Neural progenitor cell (in vitro differentiated cells): ENCODE measurements at regions not wholly inside any gene's neighbourhood (a gene's known extent, or its start where the extent isn't known, plus 50 kb on each side); places are given as distances from the start of the nearest gene placed in this dataset.

Source experiments
- DNase-seq: peaks from one replicate; pipeline ENCODE4 v3.0.0-alpha.2; 2016; ENCODE audit warnings: low spot score
- H2AFZ ChIP-seq: fragments of 200-600 bp; sonication (generic); replicated peaks from 2 replicates; pipeline ENCODE4 v1.6.1; 2016; ENCODE audit warnings: antibody characterized with exemption
- H3F3A ChIP-seq: fragments of 200-600 bp; sonication (generic); 2 replicates; pipeline ENCODE4 v1.6.1; 2016; ENCODE audit warnings: antibody characterized with exemption, low read depth
- H3K27ac ChIP-seq: fragments of 200-600 bp; sonication (generic); 2 replicates; pipeline ENCODE4 v1.5.1; 2016; ENCODE audit warnings: mild to moderate bottlenecking
- H3K27me3 ChIP-seq: fragments of 200-600 bp; sonication (generic); 2 replicates; pipeline ENCODE4 v1.6.1; 2016; ENCODE audit warnings: mild to moderate bottlenecking, moderate library complexity
- H3K36me3 ChIP-seq: fragments of 200-600 bp; sonication (generic); 2 replicates; pipeline ENCODE4 v1.5.1; 2016
- H3K4me1 ChIP-seq: fragments of 200-600 bp; sonication (generic); 2 replicates; pipeline ENCODE4 v1.6.1; 2016; ENCODE audit warnings: mixed run types
- H3K4me2 ChIP-seq: fragments of 200-600 bp; sonication (generic); 2 replicates; pipeline ENCODE4 v1.6.1; 2016
- H3K4me3 ChIP-seq: fragments of 200-600 bp; sonication (generic); 2 replicates; pipeline ENCODE4 v1.5.1; 2016
- H3K79me2 ChIP-seq: fragments of 200-600 bp; sonication (generic); 2 replicates; pipeline ENCODE4 v1.6.1; 2016; ENCODE audit warnings: low read depth
- H3K9ac ChIP-seq: fragments of 200-600 bp; sonication (generic); 2 replicates; pipeline ENCODE4 v1.6.1; 2016
- H3K9me3 ChIP-seq: fragments of 200-600 bp; sonication (generic); 2 replicates; pipeline ENCODE4 v1.5.1; 2016; ENCODE audit warnings: low read depth
- H4K20me1 ChIP-seq: fragments of 200-600 bp; sonication (generic); 2 replicates; pipeline ENCODE4 v1.6.1; 2016; ENCODE audit warnings: low read depth
- H3K27ac Mint-ChIP-seq: 3 replicates; pipeline ENCODE4 v1.8.0; 2021; ENCODE audit warnings: mixed read lengths
- H3K27me3 Mint-ChIP-seq: 2 replicates; pipeline ENCODE4 v1.8.0; 2022; ENCODE audit warnings: low read depth, mild to moderate bottlenecking, inconsistent platforms, moderate library complexity, mixed read lengths; ENCODE audit not compliant: insufficient read depth
- H3K36me3 Mint-ChIP-seq: 3 replicates; pipeline ENCODE4 v1.8.0; 2021; ENCODE audit warnings: mixed read lengths
- H3K4me1 Mint-ChIP-seq: 3 replicates; pipeline ENCODE4 v1.8.0; 2021; ENCODE audit warnings: mixed read lengths
- H3K4me3 Mint-ChIP-seq: 3 replicates; pipeline ENCODE4 v1.8.0; 2021; ENCODE audit warnings: mild to moderate bottlenecking, moderate library complexity, mixed read lengths
- H3K9me3 Mint-ChIP-seq: 3 replicates; pipeline ENCODE4 v1.8.0; 2020; ENCODE audit warnings: mixed read lengths
- CTCF ChIP-seq: fragments of 200-600 bp; sonication (generic); IDR thresholded peaks from 2 replicates; pipeline ENCODE4 v1.5.1; 2017; ENCODE audit warnings: antibody characterized with exemption, mild to moderate bottlenecking
- EZH2 ChIP-seq: fragments of 200-600 bp; sonication (generic); IDR thresholded peaks from 2 replicates; pipeline ENCODE4 v1.6.1; 2017; ENCODE audit warnings: antibody characterized with exemption, mild to moderate bottlenecking, moderate library complexity
- EZH2phosphoT487 ChIP-seq: fragments of 200-600 bp; sonication (generic); IDR thresholded peaks from 2 replicates; pipeline ENCODE4 v1.6.1; 2017; ENCODE audit warnings: antibody characterized with exemption

- Histone ChIP-seq H3K4me3 (no peak overlapping the region), H3K4me2 (no peak overlapping the region), H3F3A (no peaks in the 10 kb centered on the region), H3K36me3 (no peaks in the 10 kb centered on the region), H2AFZ (no peak overlapping the region), H3K27ac (no peak overlapping the region), H4K20me1 (no peaks in the 10 kb centered on the region), H3K9me3 (no peaks in the 10 kb centered on the region), H3K4me1 (peaks cover 3% of the 10 kb centered on the region), H3K79me2 (no peaks in the 10 kb centered on the region), H3K9ac (no peak overlapping the region), H3K27me3 (no peaks in the 10 kb centered on the region)
- Mint-ChIP-seq H3K4me3 (no peak overlapping the region), H3K36me3 (no peaks in the 10 kb centered on the region), H3K27me3 (peaks cover 2% of the 10 kb centered on the region), H3K9me3 (peaks cover 5% of the 10 kb centered on the region), H3K4me1 (no peaks in the 10 kb centered on the region), H3K27ac (no peak overlapping the region)
- no peak for TF ChIP-seq EZH2phosphoT487
- TF ChIP-seq EZH2: no peak
- TF ChIP-seq CTCF: no peak
- DNase-seq: no peak
These were observed 594.2 kb downstream of the KCTD12 start for GRCh38 chr13:76292031-76292430.

- Histone ChIP-seq H3K27me3 (no peaks in the 10 kb centered on the region), H3K4me2 (no peak overlapping the region), H3K4me3 (no peak overlapping the region), H3K79me2 (no peaks in the 10 kb centered on the region), H3K4me1 (peaks cover 3% of the 10 kb centered on the region), H2AFZ (no peak overlapping the region), H3K9me3 (no peaks in the 10 kb centered on the region), H3K27ac (no peak overlapping the region), H3K36me3 (no peaks in the 10 kb centered on the region), H3F3A (no peaks in the 10 kb centered on the region), H3K9ac (no peak overlapping the region), H4K20me1 (no peaks in the 10 kb centered on the region)
- no peak for DNase-seq
- Mint-ChIP-seq H3K4me1 (no peaks in the 10 kb centered on the region), H3K36me3 (no peaks in the 10 kb centered on the region), H3K27me3 (peaks cover 2% of the 10 kb centered on the region), H3K27ac (no peak overlapping the region), H3K4me3 (no peak overlapping the region), H3K9me3 (peaks cover 7% of the 10 kb centered on the region)
- TF ChIP-seq EZH2phosphoT487 (no peak), EZH2 (no peak), CTCF (no peak)
These were observed 596.6 kb downstream of the KCTD12 start for GRCh38 chr13:76289558-76289957.

GRCh38 chr13:76286178-76286577 lies 600.0 kb downstream of the KCTD12 start:
- Mint-ChIP-seq H3K4me1 (no peaks in the 10 kb centered on the region), H3K4me3 (no peak overlapping the region), H3K27me3 (peaks cover 2% of the 10 kb centered on the region), H3K9me3 (peaks cover 2% of the 10 kb centered on the region), H3K36me3 (no peaks in the 10 kb centered on the region), H3K27ac (no peak overlapping the region)
- no peak for DNase-seq
- H3F3A ChIP-seq: no peaks in the 10 kb centered on the region
- H2AFZ ChIP-seq: no peak overlapping the region
- peaks cover 3% of the 10 kb centered on the region for H3K4me1 ChIP-seq
- TF ChIP-seq EZH2phosphoT487 (no peak), CTCF (no peak), EZH2 (no peak)
- no peak overlapping the region for H3K4me2 ChIP-seq
- H3K36me3 ChIP-seq: no peaks in the 10 kb centered on the region
- H3K9me3 ChIP-seq: no peaks in the 10 kb centered on the region
- no peaks in the 10 kb centered on the region for H3K27me3 ChIP-seq
- H3K27ac ChIP-seq: no peak overlapping the region
- no peak overlapping the region for H3K4me3 ChIP-seq
- no peaks in the 10 kb centered on the region for H4K20me1 ChIP-seq
- no peak overlapping the region for H3K9ac ChIP-seq
- H3K79me2 ChIP-seq: no peaks in the 10 kb centered on the region
